ENCODE measurements at regions not wholly inside any gene's neighbourhood (a gene's known extent, or its start where the extent isn't known, plus 50 kb on each side); places are given as distances from the start of the nearest gene placed in this dataset.
A peak's percentile ranks its signal among the peaks of the same experiment; 100 is the strongest.

DNA sequence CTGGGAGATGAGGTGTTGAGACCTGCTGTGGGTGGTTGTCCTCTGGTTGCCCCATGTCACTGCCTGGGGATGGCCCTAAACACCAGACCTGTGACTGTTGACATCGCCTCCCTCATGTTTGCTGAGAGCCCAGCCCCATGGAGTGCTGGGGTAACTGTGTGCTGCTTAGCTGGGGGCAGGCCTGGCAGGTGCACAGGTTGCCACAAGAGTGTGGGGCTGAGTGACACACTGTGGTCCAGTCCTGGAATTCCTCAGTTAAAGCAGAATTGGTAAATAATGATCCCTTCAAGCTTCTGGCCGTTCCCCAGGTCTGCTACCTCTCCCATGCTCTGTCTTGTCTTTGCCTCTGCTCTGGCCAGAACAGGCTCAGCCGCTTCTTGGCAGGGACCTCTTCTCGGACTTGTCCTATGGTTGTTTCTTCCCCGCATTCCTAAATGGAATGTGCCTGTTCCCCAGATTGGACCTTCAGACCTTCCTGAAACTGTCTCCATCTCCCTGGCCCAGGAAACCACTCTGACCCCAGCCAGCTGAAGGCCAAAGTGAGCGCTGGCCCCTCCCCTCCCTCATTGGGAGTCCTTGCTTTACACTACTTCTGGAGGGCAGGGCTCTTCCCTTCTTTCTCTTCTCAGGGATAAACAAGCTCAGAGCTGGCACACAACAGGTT is 61.2 kb upstream of the PITX1 start:
- Histone ChIP-seq H2AFZ (ENCODE audit: low read length) (no peak overlapping the region), H3K27me3 (ENCODE audit: control insufficient read depth in 1 of 2, insufficient read depth in 2 of 2, low read length in 2 of 2) (no peaks in the 10 kb centered on the region), H3K9me3 (ENCODE audit: low read length) (no peaks in the 10 kb centered on the region), H3K4me2 (ENCODE audit: low read depth, low read length) (peak overlapping the region; percentile 34; the same call in 1 of the 2 replicates), H3K4me3 (replicated peaks in 1 of 3; ENCODE audit: insufficient read depth in 1 of 3, low read depth in 2 of 3, low read length in 3 of 3) (no peak overlapping the region; a peak in 1 of 6 replicates), H3K79me2 (ENCODE audit: insufficient read depth, low read length) (no peaks in the 10 kb centered on the region), H3K27ac (ENCODE audit: extremely low read length, insufficient read depth, low read length) (no peak overlapping the region), H3K9ac (ENCODE audit: insufficient read depth, low read depth, low read length) (no peak overlapping the region), H4K20me1 (ENCODE audit: insufficient read depth, low read length) (no peaks in the 10 kb centered on the region), H3K4me1 (ENCODE audit: insufficient read depth, low read length) (peaks cover 21% of the 10 kb centered on the region), H3K36me3 (replicated peaks in 1 of 2; ENCODE audit: control insufficient read depth in 1 of 2, insufficient read depth in 2 of 2, low read length in 2 of 2) (no peaks in the 10 kb centered on the region)
- in situ Hi-C loops (cut with HindIII; ENCODE audit: extremely low pct_ligation_motif_present, low pct_unique_long_range_greater_than_20kb) = no loop called here
- peak; percentile 36 for FAIRE-seq
- POLR2A ChIA-PET = interaction anchor here (1.1 kb wide), 1 partner anchor 62 kb away, joined by 4 read pairs; no protein-coding TSS in a partner anchor
- intact Hi-C loops (cut with micrococcal nuclease; ENCODE audit: unreplicated experiment) = no loop called here
- ATAC-seq = peak; percentile 82
- no TSS peak for BruUV-seq (replicated peaks)
- CTCF ChIA-PET (ENCODE audit: low intra/inter-chr PET ratio, low total read pairs) = no interaction called here
- no peak for DNase-seq (ENCODE audit: low spot score)
- 30% methylated on average over 5 of the region's 6 CpGs for WGBS (ENCODE audit: low lambda C conversion rate)
- TF ChIP-seq PTBP1 (IDR thresholded peaks at IDR 0.05; ENCODE audit: low read depth, low read length, poor library complexity, severe bottlenecking) = no peak
- TF ChIP-seq, protein P1, sequence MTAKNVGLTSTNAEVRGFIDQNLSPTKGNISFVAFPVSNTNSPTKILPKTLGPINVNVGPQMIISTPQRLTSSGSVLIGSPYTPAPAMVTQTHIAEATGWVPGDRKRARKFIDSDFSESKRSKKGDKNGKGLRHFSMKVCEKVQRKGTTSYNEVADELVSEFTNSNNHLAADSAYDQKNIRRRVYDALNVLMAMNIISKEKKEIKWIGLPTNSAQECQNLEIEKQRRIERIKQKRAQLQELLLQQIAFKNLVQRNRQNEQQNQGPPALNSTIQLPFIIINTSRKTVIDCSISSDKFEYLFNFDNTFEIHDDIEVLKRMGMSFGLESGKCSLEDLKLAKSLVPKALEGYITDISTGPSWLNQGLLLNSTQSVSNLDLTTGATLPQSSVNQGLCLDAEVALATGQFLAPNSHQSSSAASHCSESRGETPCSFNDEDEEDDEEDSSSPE (CRISPR knock-in tag; IDR thresholded peaks at IDR 0.05) = no peak
- no peak for TF ChIP-seq ZNF549 (CRISPR knock-in tag; IDR thresholded peaks at IDR 0.05)
- 0 out of 2 replicates have a peak, but pooled peaks have one; percentile 16 for TF ChIP-seq NFIB (CRISPR knock-in tag; IDR thresholded peaks at IDR 0.05; ENCODE audit: borderline replicate concordance)
- TF ChIP-seq ESRRA (CRISPR knock-in tag; IDR thresholded peaks at IDR 0.05; ENCODE audit: low read depth) = no peak
- TF ChIP-seq ZFX (CRISPR knock-in tag; IDR thresholded peaks at IDR 0.05; ENCODE audit: low read depth) = peak; percentile 39; the same call in 1 of the 2 replicates
- TF ChIP-seq, protein P2, sequence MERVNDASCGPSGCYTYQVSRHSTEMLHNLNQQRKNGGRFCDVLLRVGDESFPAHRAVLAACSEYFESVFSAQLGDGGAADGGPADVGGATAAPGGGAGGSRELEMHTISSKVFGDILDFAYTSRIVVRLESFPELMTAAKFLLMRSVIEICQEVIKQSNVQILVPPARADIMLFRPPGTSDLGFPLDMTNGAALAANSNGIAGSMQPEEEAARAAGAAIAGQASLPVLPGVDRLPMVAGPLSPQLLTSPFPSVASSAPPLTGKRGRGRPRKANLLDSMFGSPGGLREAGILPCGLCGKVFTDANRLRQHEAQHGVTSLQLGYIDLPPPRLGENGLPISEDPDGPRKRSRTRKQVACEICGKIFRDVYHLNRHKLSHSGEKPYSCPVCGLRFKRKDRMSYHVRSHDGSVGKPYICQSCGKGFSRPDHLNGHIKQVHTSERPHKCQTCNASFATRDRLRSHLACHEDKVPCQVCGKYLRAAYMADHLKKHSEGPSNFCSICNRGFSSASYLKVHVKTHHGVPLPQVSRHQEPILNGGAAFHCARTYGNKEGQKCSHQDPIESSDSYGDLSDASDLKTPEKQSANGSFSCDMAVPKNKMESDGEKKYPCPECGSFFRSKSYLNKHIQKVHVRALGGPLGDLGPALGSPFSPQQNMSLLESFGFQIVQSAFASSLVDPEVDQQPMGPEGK (CRISPR knock-in tag; IDR thresholded peaks at IDR 0.05) = peak; percentile 15; the same call in 1 of the 2 replicates
- no peak for TF ChIP-seq FOSL2 (CRISPR knock-in tag; IDR thresholded peaks at IDR 0.05)
- no peak for TF ChIP-seq ZNF468 (CRISPR knock-in tag; IDR thresholded peaks at IDR 0.05)
- TF ChIP-seq, protein P3, sequence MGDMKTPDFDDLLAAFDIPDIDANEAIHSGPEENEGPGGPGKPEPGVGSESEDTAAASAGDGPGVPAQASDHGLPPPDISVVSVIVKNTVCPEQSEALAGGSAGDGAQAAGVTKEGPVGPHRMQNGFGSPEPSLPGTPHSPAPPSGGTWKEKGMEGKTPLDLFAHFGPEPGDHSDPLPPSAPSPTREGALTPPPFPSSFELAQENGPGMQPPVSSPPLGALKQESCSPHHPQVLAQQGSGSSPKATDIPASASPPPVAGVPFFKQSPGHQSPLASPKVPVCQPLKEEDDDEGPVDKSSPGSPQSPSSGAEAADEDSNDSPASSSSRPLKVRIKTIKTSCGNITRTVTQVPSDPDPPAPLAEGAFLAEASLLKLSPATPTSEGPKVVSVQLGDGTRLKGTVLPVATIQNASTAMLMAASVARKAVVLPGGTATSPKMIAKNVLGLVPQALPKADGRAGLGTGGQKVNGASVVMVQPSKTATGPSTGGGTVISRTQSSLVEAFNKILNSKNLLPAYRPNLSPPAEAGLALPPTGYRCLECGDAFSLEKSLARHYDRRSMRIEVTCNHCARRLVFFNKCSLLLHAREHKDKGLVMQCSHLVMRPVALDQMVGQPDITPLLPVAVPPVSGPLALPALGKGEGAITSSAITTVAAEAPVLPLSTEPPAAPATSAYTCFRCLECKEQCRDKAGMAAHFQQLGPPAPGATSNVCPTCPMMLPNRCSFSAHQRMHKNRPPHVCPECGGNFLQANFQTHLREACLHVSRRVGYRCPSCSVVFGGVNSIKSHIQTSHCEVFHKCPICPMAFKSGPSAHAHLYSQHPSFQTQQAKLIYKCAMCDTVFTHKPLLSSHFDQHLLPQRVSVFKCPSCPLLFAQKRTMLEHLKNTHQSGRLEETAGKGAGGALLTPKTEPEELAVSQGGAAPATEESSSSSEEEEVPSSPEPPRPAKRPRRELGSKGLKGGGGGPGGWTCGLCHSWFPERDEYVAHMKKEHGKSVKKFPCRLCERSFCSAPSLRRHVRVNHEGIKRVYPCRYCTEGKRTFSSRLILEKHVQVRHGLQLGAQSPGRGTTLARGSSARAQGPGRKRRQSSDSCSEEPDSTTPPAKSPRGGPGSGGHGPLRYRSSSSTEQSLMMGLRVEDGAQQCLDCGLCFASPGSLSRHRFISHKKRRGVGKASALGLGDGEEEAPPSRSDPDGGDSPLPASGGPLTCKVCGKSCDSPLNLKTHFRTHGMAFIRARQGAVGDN (CRISPR knock-in tag; IDR thresholded peaks at IDR 0.05) = peak; percentile 24; the same call in 1 of the 2 replicates
- TF ChIP-seq, protein P4, sequence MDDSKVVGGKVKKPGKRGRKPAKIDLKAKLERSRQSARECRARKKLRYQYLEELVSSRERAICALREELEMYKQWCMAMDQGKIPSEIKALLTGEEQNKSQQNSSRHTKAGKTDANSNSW (CRISPR knock-in tag; IDR thresholded peaks at IDR 0.05; ENCODE audit: borderline replicate concordance) = no peak
- TF ChIP-seq, protein P5, sequence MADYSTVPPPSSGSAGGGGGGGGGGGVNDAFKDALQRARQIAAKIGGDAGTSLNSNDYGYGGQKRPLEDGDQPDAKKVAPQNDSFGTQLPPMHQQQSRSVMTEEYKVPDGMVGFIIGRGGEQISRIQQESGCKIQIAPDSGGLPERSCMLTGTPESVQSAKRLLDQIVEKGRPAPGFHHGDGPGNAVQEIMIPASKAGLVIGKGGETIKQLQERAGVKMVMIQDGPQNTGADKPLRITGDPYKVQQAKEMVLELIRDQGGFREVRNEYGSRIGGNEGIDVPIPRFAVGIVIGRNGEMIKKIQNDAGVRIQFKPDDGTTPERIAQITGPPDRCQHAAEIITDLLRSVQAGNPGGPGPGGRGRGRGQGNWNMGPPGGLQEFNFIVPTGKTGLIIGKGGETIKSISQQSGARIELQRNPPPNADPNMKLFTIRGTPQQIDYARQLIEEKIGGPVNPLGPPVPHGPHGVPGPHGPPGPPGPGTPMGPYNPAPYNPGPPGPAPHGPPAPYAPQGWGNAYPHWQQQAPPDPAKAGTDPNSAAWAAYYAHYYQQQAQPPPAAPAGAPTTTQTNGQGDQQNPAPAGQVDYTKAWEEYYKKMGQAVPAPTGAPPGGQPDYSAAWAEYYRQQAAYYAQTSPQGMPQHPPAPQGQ (CRISPR knock-in tag; IDR thresholded peaks at IDR 0.05; ENCODE audit: borderline replicate concordance) = no peak
- no peak for TF ChIP-seq ZBTB3 (CRISPR knock-in tag; IDR thresholded peaks at IDR 0.05; ENCODE audit: borderline replicate concordance, low read depth)
- TF ChIP-seq GTF2F1 (IDR thresholded peaks at IDR 0.05; ENCODE audit: low read length) = no peak

Measured in HepG2 (cell line).